HT1080 (cell line): ENCODE measurements at regions not wholly inside any gene's neighbourhood (a gene's known extent, or its start where the extent isn't known, plus 50 kb on each side); places are given as distances from the start of the nearest gene placed in this dataset. TPM values are rescaled to one million over a fixed set of nuclear protein-coding genes. Genes with fewer than 3 reads are reported as not detected.

Experiments
- DNase-seq: peaks from one replicate; pipeline ENCODE4 v3.0.0-alpha.2; 2015; ENCODE audit warnings: low read depth
- small RNA-seq: library from RNA; depleted of rRNA; stranded (forward); fragments of <200 nt; gene quantifications from one replicate; pipeline ENCODE3, GENCODE V24; 2014

DNA sequence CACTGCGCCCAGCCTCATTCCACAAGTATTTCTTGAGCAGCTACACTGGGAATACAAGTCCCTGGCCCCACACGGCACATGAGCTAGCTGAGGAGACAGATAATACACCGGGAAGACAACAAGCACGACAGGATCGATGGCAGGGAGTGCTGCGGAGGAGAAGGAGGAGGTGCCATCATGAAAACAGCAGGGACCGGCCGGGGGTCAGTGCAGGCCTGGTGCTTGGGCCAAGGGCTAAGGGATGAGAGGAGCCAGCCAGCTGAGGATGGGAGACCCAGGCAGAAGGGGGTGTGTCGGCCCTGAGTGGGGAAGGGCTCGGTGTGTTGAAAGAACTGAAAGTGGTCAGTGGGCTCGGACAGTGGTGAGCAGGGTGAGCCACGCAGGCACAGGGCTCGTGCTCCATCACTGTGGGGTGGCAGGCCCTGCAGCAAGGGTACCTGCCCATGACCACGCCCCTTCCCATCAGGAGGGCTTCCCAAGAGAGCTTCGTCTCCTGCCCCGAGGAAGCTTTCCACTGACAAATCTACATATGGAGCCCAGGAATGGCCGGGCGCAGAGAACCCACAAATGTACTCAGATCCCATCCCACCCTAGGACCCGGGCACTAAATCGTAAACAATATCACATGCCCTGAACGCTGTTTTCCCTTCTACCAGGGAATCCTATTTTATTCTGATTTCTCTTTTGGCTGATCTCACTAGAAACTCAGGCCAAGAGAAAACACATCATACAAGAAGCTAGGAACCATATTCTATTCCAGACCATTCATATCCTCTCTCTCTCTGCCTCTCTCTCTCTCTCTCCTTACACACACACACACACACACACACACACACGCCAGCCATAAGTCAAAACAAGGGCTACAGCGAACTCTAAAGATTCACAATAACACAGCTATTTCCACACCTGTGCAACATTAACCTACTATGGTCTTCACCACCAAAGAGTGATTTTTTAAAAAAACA is 50.7 kb upstream of the TNRC6C start:
- no peak for DNase-seq

- DNase-seq, result no peak
Observed at GRCh38 chr17:77908501-77908900, 50.0 kb upstream of the TNRC6C start.

Small RNA genes lying in the stretch of these regions (small RNA-seq; reads per million reads assigned to genes)
- not detected for gene MIR4316
- not detected for gene RF00019
